Stimulated activated memory B cell treated with anti-CD40 and anti-IgM and Interleukin-4, amounts not matched to agents 10 μg/mL and 1 μg/mL and 100 μg/mL, for 72 hours (primary cell): ENCODE measurements at regions not wholly inside any gene's neighbourhood (a gene's known extent, or its start where the extent isn't known, plus 50 kb on each side); places are given as distances from the start of the nearest gene placed in this dataset.

Experiments used
- ATAC-seq: fragments of 150-1000 bp; cut with Tn5 transposase; 2 replicates; pipeline ENCODE4 v1.10.0; 2021
- H3K27ac Mint-ChIP-seq: one replicate; pipeline ENCODE4 v1.8.0; 2022; ENCODE audit warnings: mild to moderate bottlenecking, mixed read lengths
- H3K27me3 Mint-ChIP-seq: one replicate; pipeline ENCODE4 v1.8.0; 2022; ENCODE audit warnings: mixed read lengths
- H3K36me3 Mint-ChIP-seq: one replicate; pipeline ENCODE4 v1.8.0; 2022; ENCODE audit warnings: mixed read lengths
- H3K4me1 Mint-ChIP-seq: one replicate; pipeline ENCODE4 v1.8.0; 2022; ENCODE audit warnings: mixed read lengths
- H3K4me3 Mint-ChIP-seq: one replicate; pipeline ENCODE4 v1.8.0; 2022; ENCODE audit warnings: mild to moderate bottlenecking, moderate library complexity, mixed read lengths
- H3K9me3 Mint-ChIP-seq: one replicate; pipeline ENCODE4 v1.8.0; 2022; ENCODE audit warnings: mixed read lengths

- Mint-ChIP-seq H3K4me1 (peaks cover 16% of the 10 kb centered on the region), H3K9me3 (no peaks in the 10 kb centered on the region)
Observed at GRCh38 chr6:147105786-147106185, 98.4 kb upstream of the STXBP5 start.

DNA sequence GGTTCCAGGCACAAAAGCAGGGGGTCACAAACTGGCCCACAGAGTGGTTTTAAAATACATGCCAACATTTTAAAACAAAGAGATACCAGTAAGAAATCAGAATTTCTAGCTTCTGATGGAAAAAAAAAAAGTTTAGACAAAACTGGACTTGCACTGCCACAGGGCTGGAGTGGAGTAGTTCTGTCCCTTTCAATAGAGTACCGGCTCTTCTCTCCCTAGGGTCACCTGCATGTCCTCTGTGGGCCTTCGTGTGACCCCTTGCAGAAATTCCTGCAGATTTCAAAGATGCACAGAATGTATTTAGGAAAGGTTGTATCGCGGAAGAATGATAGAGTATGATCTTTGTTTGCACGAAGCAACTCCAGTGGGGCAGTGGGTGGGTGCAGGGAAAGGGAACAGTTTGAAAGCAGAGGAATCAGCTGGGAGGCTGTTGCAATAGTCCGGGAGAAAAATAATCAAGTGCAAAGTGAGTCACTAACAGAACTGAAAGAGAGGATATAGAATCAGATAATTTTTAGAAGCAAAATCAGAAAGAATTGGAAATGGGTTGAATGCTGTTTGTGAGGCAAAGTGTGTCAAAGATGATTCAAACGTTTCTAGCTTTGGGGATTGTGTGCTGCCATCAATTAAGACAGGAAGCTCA, 97.3 kb upstream of the STXBP5 start:
- Mint-ChIP-seq H3K9me3 (no peaks in the 10 kb centered on the region), H3K27ac (no peak overlapping the region), H3K4me3 (no peak overlapping the region), H3K27me3 (no peaks in the 10 kb centered on the region), H3K36me3 (no peaks in the 10 kb centered on the region), H3K4me1 (peaks cover 16% of the 10 kb centered on the region)
- no peak for ATAC-seq

More at GRCh38 chr6:147105786-147106185, 98.4 kb upstream of the STXBP5 start:
- no peaks in the 10 kb centered on the region for H3K27me3 Mint-ChIP-seq
- no peak overlapping the region for H3K27ac Mint-ChIP-seq
- no peak overlapping the region for H3K4me3 Mint-ChIP-seq
- H3K36me3 Mint-ChIP-seq: no peaks in the 10 kb centered on the region
- ATAC-seq: no peak

GRCh38 chr6:147108259-147108910, 95.8 kb upstream of the STXBP5 start:
- H3K27ac Mint-ChIP-seq: no peak overlapping the region
- H3K4me3 Mint-ChIP-seq: no peak overlapping the region
- no peaks in the 10 kb centered on the region for H3K36me3 Mint-ChIP-seq
- no peak for ATAC-seq
- no peaks in the 10 kb centered on the region for H3K27me3 Mint-ChIP-seq
- H3K9me3 Mint-ChIP-seq: no peaks in the 10 kb centered on the region
- peaks cover 16% of the 10 kb centered on the region for H3K4me1 Mint-ChIP-seq

- Mint-ChIP-seq H3K9me3 (no peaks in the 10 kb centered on the region), H3K4me1 (peaks cover 9% of the 10 kb centered on the region), H3K27ac (no peak overlapping the region), H3K27me3 (no peaks in the 10 kb centered on the region), H3K4me3 (no peak overlapping the region), H3K36me3 (no peaks in the 10 kb centered on the region)
- ATAC-seq: no peak
Observed at GRCh38 chr6:147109707-147110106, 94.5 kb upstream of the STXBP5 start.

DNA sequence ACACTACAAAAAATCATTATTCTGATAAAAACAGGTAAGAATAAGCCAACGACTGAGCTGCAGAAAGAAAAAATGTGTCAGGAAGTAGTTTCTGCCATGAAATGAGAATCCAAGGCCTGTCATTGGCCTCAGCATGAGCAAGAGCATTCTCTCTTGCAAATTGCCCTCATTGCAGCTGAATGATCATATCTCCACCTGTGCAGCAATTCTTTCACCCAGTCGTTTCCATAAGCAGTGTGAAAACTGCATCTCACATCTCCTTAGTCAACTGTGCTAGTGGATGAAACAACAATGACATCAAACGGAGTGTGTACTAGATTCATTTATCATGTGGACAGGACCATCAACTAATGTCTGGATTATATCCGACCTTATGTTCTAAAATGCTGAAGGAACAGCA, 88.2 kb upstream of the STXBP5 start:
- Mint-ChIP-seq H3K4me3 (no peak overlapping the region), H3K36me3 (peaks cover 5% of the 10 kb centered on the region), H3K9me3 (peaks cover 3% of the 10 kb centered on the region), H3K27me3 (no peaks in the 10 kb centered on the region), H3K4me1 (no peaks in the 10 kb centered on the region), H3K27ac (no peak overlapping the region)
- ATAC-seq: no peak

DNA sequence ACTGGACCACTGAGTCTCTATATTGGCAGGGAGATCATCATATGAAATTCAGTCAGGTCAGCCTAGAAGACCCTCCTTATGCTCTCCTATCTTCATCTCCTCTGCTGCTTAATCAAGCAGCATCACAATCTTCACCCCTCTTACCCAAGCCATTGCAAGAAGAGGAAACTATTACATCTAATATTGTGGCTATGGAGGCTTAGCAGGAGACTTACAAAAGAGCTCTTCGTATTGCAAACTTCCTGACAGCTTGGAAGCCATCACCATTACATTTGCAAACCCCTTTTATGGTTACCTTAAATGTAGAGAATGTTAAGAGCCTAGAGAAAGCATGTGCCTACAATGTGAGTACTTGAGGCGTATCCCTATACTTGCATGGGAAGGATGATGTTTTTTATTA, 87.2 kb upstream of the STXBP5 start:
- ATAC-seq: no peak
- Mint-ChIP-seq H3K27me3 (no peaks in the 10 kb centered on the region), H3K27ac (no peak overlapping the region), H3K4me1 (no peaks in the 10 kb centered on the region), H3K36me3 (peaks cover 5% of the 10 kb centered on the region), H3K4me3 (no peak overlapping the region), H3K9me3 (peaks cover 3% of the 10 kb centered on the region)

DNA sequence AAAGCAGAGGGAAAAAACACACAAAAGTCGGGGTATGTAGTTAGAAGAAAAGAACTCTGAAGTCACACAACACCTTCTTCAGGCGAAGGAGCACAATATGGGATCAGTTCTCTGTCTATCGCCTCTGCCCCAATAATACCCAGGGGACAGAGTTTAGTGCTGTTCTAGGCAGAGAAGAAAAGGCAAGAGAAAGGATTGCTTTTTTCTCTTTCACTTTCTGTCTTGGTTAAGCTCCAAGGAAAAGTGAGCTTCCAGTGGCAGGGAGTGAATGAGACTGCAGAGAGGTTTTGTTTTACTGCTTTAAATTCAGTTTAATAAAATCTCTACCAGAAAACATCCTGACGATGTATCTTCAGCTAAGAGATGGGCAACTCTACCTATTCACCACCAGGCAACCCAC, 86.6 kb upstream of the STXBP5 start:
- Mint-ChIP-seq H3K36me3 (peaks cover 5% of the 10 kb centered on the region), H3K9me3 (peaks cover 3% of the 10 kb centered on the region), H3K4me1 (no peaks in the 10 kb centered on the region)

GRCh38 chr6:147119310-147119709, 84.9 kb upstream of the STXBP5 start:
- no peaks in the 10 kb centered on the region for H3K4me1 Mint-ChIP-seq
- H3K9me3 Mint-ChIP-seq: peaks cover 3% of the 10 kb centered on the region
- ATAC-seq: no peak
- H3K27ac Mint-ChIP-seq: no peak overlapping the region
- no peak overlapping the region for H3K4me3 Mint-ChIP-seq
- peaks cover 5% of the 10 kb centered on the region for H3K36me3 Mint-ChIP-seq
- peaks cover 7% of the 10 kb centered on the region for H3K27me3 Mint-ChIP-seq

More for the DNA sequence above, 86.6 kb upstream of the STXBP5 start:
- no peaks in the 10 kb centered on the region for H3K27me3 Mint-ChIP-seq
- H3K27ac Mint-ChIP-seq: no peak overlapping the region
- H3K4me3 Mint-ChIP-seq: no peak overlapping the region
- no peak for ATAC-seq

DNA sequence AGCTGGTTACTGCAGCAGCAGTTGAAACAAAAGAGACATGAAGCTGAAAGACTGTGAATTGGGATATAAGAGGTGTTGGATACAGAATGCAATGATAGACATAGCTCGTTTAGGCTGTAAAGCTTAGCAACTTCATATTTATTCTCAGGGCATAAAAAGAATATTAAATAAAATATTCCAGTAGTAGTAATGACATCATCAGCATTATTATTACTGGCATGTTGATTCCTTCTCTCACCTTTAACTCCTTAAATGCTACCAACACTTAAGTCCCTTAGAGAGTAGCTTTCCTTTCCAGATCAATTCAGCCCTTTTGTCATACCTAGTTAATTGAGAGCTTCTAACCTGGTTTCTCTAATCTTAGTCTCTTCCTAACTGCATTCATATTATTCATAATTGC, 81.4 kb upstream of the STXBP5 start:
- ATAC-seq: no peak
- Mint-ChIP-seq H3K9me3 (peaks cover 3% of the 10 kb centered on the region), H3K4me3 (no peak overlapping the region), H3K27ac (no peak overlapping the region), H3K36me3 (peaks cover 5% of the 10 kb centered on the region), H3K27me3 (peaks cover 14% of the 10 kb centered on the region), H3K4me1 (no peaks in the 10 kb centered on the region)

DNA sequence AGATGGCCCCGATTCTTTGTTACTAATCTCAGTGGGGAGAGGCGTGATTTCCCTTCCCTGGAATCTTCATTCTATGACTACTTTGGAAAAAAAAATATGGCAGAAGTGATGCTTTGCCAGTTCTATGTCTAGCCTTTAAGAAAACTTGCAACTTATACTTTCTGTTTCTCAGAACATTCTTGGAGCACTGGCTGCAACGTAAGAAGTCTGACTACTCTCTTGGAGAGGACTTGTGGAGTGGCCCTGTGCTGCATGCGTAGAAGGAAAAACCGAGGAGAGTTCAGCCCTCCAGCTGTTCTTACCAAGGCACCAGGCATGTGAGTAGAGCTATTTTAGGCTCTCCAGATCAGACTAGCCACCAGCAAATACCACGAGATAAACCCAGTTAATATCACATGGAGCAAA, 77.6 kb upstream of the STXBP5 start:
- Mint-ChIP-seq H3K4me1 (no peaks in the 10 kb centered on the region), H3K4me3 (no peak overlapping the region), H3K36me3 (no peaks in the 10 kb centered on the region), H3K27me3 (peaks cover 14% of the 10 kb centered on the region), H3K9me3 (no peaks in the 10 kb centered on the region), H3K27ac (no peak overlapping the region)
- ATAC-seq: no peak

GRCh38 chr6:147127587-147127986, 76.6 kb upstream of the STXBP5 start:
- Mint-ChIP-seq H3K4me3 (no peak overlapping the region), H3K27me3 (peaks cover 14% of the 10 kb centered on the region), H3K27ac (no peak overlapping the region), H3K4me1 (no peaks in the 10 kb centered on the region), H3K36me3 (no peaks in the 10 kb centered on the region), H3K9me3 (no peaks in the 10 kb centered on the region)
- no peak for ATAC-seq

GRCh38 chr6:147128056-147128455, 76.2 kb upstream of the STXBP5 start:
- Mint-ChIP-seq H3K36me3 (no peaks in the 10 kb centered on the region), H3K27me3 (peaks cover 14% of the 10 kb centered on the region), H3K4me3 (no peak overlapping the region), H3K9me3 (no peaks in the 10 kb centered on the region), H3K27ac (no peak overlapping the region), H3K4me1 (no peaks in the 10 kb centered on the region)
- ATAC-seq: no peak

DNA sequence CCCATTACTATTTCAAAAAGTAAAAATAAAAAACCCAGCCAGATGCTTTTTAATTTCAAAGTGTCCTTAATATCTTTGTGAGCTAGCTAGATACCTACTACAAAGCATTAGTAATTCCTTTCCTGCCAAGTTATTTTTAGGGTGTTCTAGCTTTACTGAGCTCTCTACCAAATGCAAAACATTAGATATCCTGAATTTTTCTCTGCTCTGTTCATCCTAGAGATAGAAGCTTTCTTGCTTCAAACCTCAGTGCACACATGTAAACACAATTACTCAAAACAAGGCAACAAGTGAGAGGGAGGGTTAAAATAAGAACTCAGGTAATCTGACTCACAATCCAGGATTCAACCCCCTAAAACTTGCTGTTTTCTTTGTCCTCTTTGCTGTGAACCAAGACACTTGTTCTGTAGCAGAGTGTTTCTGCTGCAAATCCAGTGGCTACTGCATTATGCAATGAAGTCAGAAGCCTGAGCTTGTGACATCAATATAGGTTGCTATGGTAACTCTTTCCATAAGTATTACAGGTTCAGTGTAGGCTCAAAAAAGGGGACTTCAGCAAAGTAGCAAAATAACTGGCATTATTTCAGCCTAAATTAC, 72.6 kb upstream of the STXBP5 start:
- ATAC-seq: no peak
- no peaks in the 10 kb centered on the region for H3K9me3 Mint-ChIP-seq
- H3K36me3 Mint-ChIP-seq: no peaks in the 10 kb centered on the region
- no peak overlapping the region for H3K27ac Mint-ChIP-seq
- H3K4me3 Mint-ChIP-seq: no peak overlapping the region
- no peaks in the 10 kb centered on the region for H3K4me1 Mint-ChIP-seq
- H3K27me3 Mint-ChIP-seq: no peaks in the 10 kb centered on the region

GRCh38 chr6:147132889-147133288, 71.3 kb upstream of the STXBP5 start:
- Mint-ChIP-seq H3K9me3 (no peaks in the 10 kb centered on the region), H3K4me1 (no peaks in the 10 kb centered on the region), H3K27me3 (no peaks in the 10 kb centered on the region), H3K4me3 (no peak overlapping the region), H3K36me3 (no peaks in the 10 kb centered on the region), H3K27ac (no peak overlapping the region)
- no peak for ATAC-seq

GRCh38 chr6:147133669-147134068, 70.5 kb upstream of the STXBP5 start:
- no peak overlapping the region for H3K27ac Mint-ChIP-seq
- H3K4me1 Mint-ChIP-seq: no peaks in the 10 kb centered on the region
- no peak for ATAC-seq
- no peak overlapping the region for H3K4me3 Mint-ChIP-seq
- no peaks in the 10 kb centered on the region for H3K9me3 Mint-ChIP-seq
- no peaks in the 10 kb centered on the region for H3K36me3 Mint-ChIP-seq
- H3K27me3 Mint-ChIP-seq: no peaks in the 10 kb centered on the region

GRCh38 chr6:147135211-147135681, 69.0 kb upstream of the STXBP5 start:
- H3K9me3 Mint-ChIP-seq: no peaks in the 10 kb centered on the region
- H3K36me3 Mint-ChIP-seq: no peaks in the 10 kb centered on the region
- H3K27me3 Mint-ChIP-seq: no peaks in the 10 kb centered on the region
- no peaks in the 10 kb centered on the region for H3K4me1 Mint-ChIP-seq
- no peak for ATAC-seq
- no peak overlapping the region for H3K27ac Mint-ChIP-seq
- no peak overlapping the region for H3K4me3 Mint-ChIP-seq
